ENCODE measurements at regions not wholly inside any gene's neighbourhood (a gene's known extent, or its start where the extent isn't known, plus 50 kb on each side); places are given as distances from the start of the nearest gene placed in this dataset.

GRCh38 chr6:165025040-165025439 is 284.4 kb downstream of the C6orf118 start:
- TF ChIP-seq EZH2phosphoT487 (conservative IDR thresholded peaks at IDR 0.05; ENCODE audit: low read length): no peak
- TF ChIP-seq CTCF (IDR thresholded peaks at IDR 0.05; ENCODE audit: insufficient read depth, low read length, poor library complexity, severe bottlenecking): no peak
